ENCODE measurements at regions not wholly inside any gene's neighbourhood (a gene's known extent, or its start where the extent isn't known, plus 50 kb on each side); places are given as distances from the start of the nearest gene placed in this dataset.

GRCh38 chr17:71262586-71262985 lies 858.2 kb upstream of the SOX9 start:
- no peak overlapping the region for H3K9ac ChIP-seq (ENCODE audit: low read length)
- H3K9me3 ChIP-seq (ENCODE audit: low read length), result no peaks in the 10 kb centered on the region
- no peaks in the 10 kb centered on the region for H3K9me2 ChIP-seq (ENCODE audit: low read depth, low read length)
- H4K20me1 ChIP-seq (ENCODE audit: insufficient read depth, low read length), result no peaks in the 10 kb centered on the region
- H3K27ac ChIP-seq (ENCODE audit: low read depth, low read length, poor library complexity, severe bottlenecking), result no peak overlapping the region
- H3K4me2 ChIP-seq (ENCODE audit: low read length), result no peak overlapping the region
- H3K4me1 ChIP-seq (ENCODE audit: insufficient read depth, low read length, severe bottlenecking), result no peaks in the 10 kb centered on the region
- no peaks in the 10 kb centered on the region for H3K79me2 ChIP-seq (ENCODE audit: insufficient read depth, low read length)
- H3K36me3 ChIP-seq (ENCODE audit: insufficient read depth, low read length), result no peaks in the 10 kb centered on the region
- H3K27me3 ChIP-seq (ENCODE audit: insufficient read depth, low read length), result no peaks in the 10 kb centered on the region
- no peaks in the 10 kb centered on the region for H3F3A ChIP-seq (ENCODE audit: insufficient read depth, low read length)
- H3K4me3 ChIP-seq (ENCODE audit: low read depth, low read length, poor library complexity, severe bottlenecking), result no peak overlapping the region
- H2AFZ ChIP-seq (ENCODE audit: low read length), result no peak overlapping the region
- TF ChIP-seq CTCF (IDR thresholded peaks at IDR 0.05; ENCODE audit: low read length) (no peak), EZH2 (IDR thresholded peaks at IDR 0.05; ENCODE audit: borderline replicate concordance, low read length) (no peak)

GRCh38 chr17:71267668-71268067 lies 853.2 kb upstream of the SOX9 start:
- H3K27ac ChIP-seq (ENCODE audit: low read depth, low read length, poor library complexity, severe bottlenecking), result no peak overlapping the region
- TF ChIP-seq CTCF (IDR thresholded peaks at IDR 0.05; ENCODE audit: low read length), result no peak
- no peak for TF ChIP-seq EZH2 (IDR thresholded peaks at IDR 0.05; ENCODE audit: borderline replicate concordance, low read length)
- H3K27me3 ChIP-seq (ENCODE audit: insufficient read depth, low read length), result no peaks in the 10 kb centered on the region
- H3K4me2 ChIP-seq (ENCODE audit: low read length), result no peak overlapping the region
- H2AFZ ChIP-seq (ENCODE audit: low read length), result no peak overlapping the region
- no peaks in the 10 kb centered on the region for H3F3A ChIP-seq (ENCODE audit: insufficient read depth, low read length)
- no peaks in the 10 kb centered on the region for H3K4me1 ChIP-seq (ENCODE audit: insufficient read depth, low read length, severe bottlenecking)
- no peaks in the 10 kb centered on the region for H3K9me3 ChIP-seq (ENCODE audit: low read length)
- no peaks in the 10 kb centered on the region for H3K36me3 ChIP-seq (ENCODE audit: insufficient read depth, low read length)
- H3K9ac ChIP-seq (ENCODE audit: low read length), result no peak overlapping the region
- H3K4me3 ChIP-seq (ENCODE audit: low read depth, low read length, poor library complexity, severe bottlenecking), result no peak overlapping the region
- no peaks in the 10 kb centered on the region for H3K9me2 ChIP-seq (ENCODE audit: low read depth, low read length)
- H3K79me2 ChIP-seq (ENCODE audit: insufficient read depth, low read length), result no peaks in the 10 kb centered on the region
- H4K20me1 ChIP-seq (ENCODE audit: insufficient read depth, low read length), result no peaks in the 10 kb centered on the region

GRCh38 chr17:71269201-71269600 lies 851.6 kb upstream of the SOX9 start:
- no peak overlapping the region for H2AFZ ChIP-seq (ENCODE audit: low read length)
- H3K9ac ChIP-seq (ENCODE audit: low read length), result no peak overlapping the region
- H3K36me3 ChIP-seq (ENCODE audit: insufficient read depth, low read length), result no peaks in the 10 kb centered on the region
- no peaks in the 10 kb centered on the region for H3K79me2 ChIP-seq (ENCODE audit: insufficient read depth, low read length)
- TF ChIP-seq CTCF (IDR thresholded peaks at IDR 0.05; ENCODE audit: low read length) (no peak), EZH2 (IDR thresholded peaks at IDR 0.05; ENCODE audit: borderline replicate concordance, low read length) (no peak)
- no peaks in the 10 kb centered on the region for H3K27me3 ChIP-seq (ENCODE audit: insufficient read depth, low read length)
- no peak overlapping the region for H3K27ac ChIP-seq (ENCODE audit: low read depth, low read length, poor library complexity, severe bottlenecking)
- no peak overlapping the region for H3K4me2 ChIP-seq (ENCODE audit: low read length)
- no peaks in the 10 kb centered on the region for H3F3A ChIP-seq (ENCODE audit: insufficient read depth, low read length)
- H4K20me1 ChIP-seq (ENCODE audit: insufficient read depth, low read length), result no peaks in the 10 kb centered on the region
- H3K9me3 ChIP-seq (ENCODE audit: low read length), result no peaks in the 10 kb centered on the region
- H3K4me1 ChIP-seq (ENCODE audit: insufficient read depth, low read length, severe bottlenecking), result no peaks in the 10 kb centered on the region
- no peaks in the 10 kb centered on the region for H3K9me2 ChIP-seq (ENCODE audit: low read depth, low read length)
- H3K4me3 ChIP-seq (ENCODE audit: low read depth, low read length, poor library complexity, severe bottlenecking), result no peak overlapping the region

All from OCI-LY1 (cell line).